ENCODE measurements at regions not wholly inside any gene's neighbourhood (a gene's known extent, or its start where the extent isn't known, plus 50 kb on each side); places are given as distances from the start of the nearest gene placed in this dataset.

GRCh38 chr2:142777742-142778141 lies 99.7 kb upstream of the KYNU start:
- Histone ChIP-seq H3K79me1 (ENCODE audit: low read depth, low read length) (no peaks in the 10 kb centered on the region), H3K27ac (ENCODE audit: low read depth, low read length) (no peak overlapping the region), H3K4me2 (ENCODE audit: insufficient read depth in 1 of 2, low read depth in 2 of 2, low read length in 2 of 2) (no peak overlapping the region), H3K9me3 (ENCODE audit: insufficient read depth in 2 of 2, low read depth in 1 of 2, low read length in 1 of 2) (no peaks in the 10 kb centered on the region), H2BK12ac (ENCODE audit: low read depth, low read length) (no peak overlapping the region), H2BK120ac (replicated peaks; ENCODE audit: low read depth, low read length) (no peak overlapping the region), H3K36me3 (ENCODE audit: control insufficient read depth in 2 of 4, insufficient read depth in 4 of 4, low read length in 3 of 4) (no peaks in the 10 kb centered on the region), H2AK5ac (ENCODE audit: low read depth, low read length) (no peak overlapping the region), H3K4me3 (ENCODE audit: extremely low read depth in 1 of 4, insufficient read depth in 2 of 4, low read depth in 3 of 4, low read length in 4 of 4) (no peak overlapping the region), H3K23me2 (ENCODE audit: low read depth, low read length) (no peaks in the 10 kb centered on the region), H3K14ac (ENCODE audit: insufficient read length) (no peak overlapping the region), H3K18ac (ENCODE audit: extremely low read depth, low read length) (no peak overlapping the region), H4K8ac (ENCODE audit: extremely low read depth, insufficient read depth, low read length) (no peak overlapping the region), H3K56ac (replicated peaks; ENCODE audit: insufficient read length, low read depth, low read length) (no peak overlapping the region), H3K79me2 (ENCODE audit: control insufficient read depth in 1 of 2, insufficient read depth in 2 of 2, low read length in 2 of 2) (no peaks in the 10 kb centered on the region), H3K4ac (replicated peaks; ENCODE audit: insufficient read length, low read depth, low read length) (peak overlapping the region; percentile 38), H2BK15ac (ENCODE audit: low read length) (no peak overlapping the region), H3K4me1 (replicated peaks in 1 of 4; ENCODE audit: control insufficient read depth in 3 of 4, insufficient read depth in 4 of 4, low read length in 3 of 4) (no peaks in the 10 kb centered on the region), H2AFZ (ENCODE audit: low read length) (0 out of 2 replicates have a peak overlapping the region, but pooled peaks have one; percentile 70), H3K23ac (ENCODE audit: insufficient read length) (no peak overlapping the region), H4K20me1 (replicated peaks in 1 of 2; ENCODE audit: control insufficient read depth in 1 of 2, insufficient read depth in 2 of 2, low read length in 2 of 2) (no peaks in the 10 kb centered on the region), H2BK20ac (ENCODE audit: low read length) (no peak overlapping the region), H4K91ac (replicated peaks; ENCODE audit: insufficient read length, low read length) (no peak overlapping the region), H3K9ac (replicated peaks in 1 of 4; ENCODE audit: extremely low read depth in 1 of 4, low read depth in 3 of 4, low read length in 3 of 4) (no peak overlapping the region), H4K5ac (ENCODE audit: insufficient read length, low read depth, low read length) (no peak overlapping the region), H2BK5ac (ENCODE audit: low read depth, low read length) (no peak overlapping the region), H3K27me3 (replicated peaks in 1 of 4; ENCODE audit: control insufficient read depth in 3 of 4, extremely low read depth in 1 of 4, insufficient read depth in 3 of 4, low read length in 3 of 4) (no peaks in the 10 kb centered on the region)
- no peak for DNase-seq (ENCODE audit: low read depth in 1 of 2, low spot score in 2 of 2)
- 96% methylated on average over 2 of the region's 2 CpGs; no CpG with 5 or more reads in 1 of the 2 experiments for WGBS, 2 experiments (ENCODE audit: extremely low coverage in 1 of 2, insufficient coverage in 1 of 2, insufficient read length in 1 of 2, insufficient replicate concordance in 2 of 2, low coverage in 1 of 2, low lambda C conversion rate in 2 of 2, missing lambda C conversion rate in 1 of 2)
- POLR2A ChIA-PET (ENCODE audit: partially characterized antibody): no interaction called here
- CTCF ChIA-PET (ENCODE audit: partially characterized antibody): interaction anchor here (0.6 to 2.0 kb wide), 2 partner anchors 20 to 385 kb away, joined by 3 to 6 read pairs; no protein-coding TSS in a partner anchor
- FAIRE-seq: no peak
- TF ChIP-seq HDAC2 (IDR thresholded peaks at IDR 0.05; ENCODE audit: borderline replicate concordance in 1 of 2, low read depth in 2 of 2, low read length in 2 of 2) (no peak), RXRA (IDR thresholded peaks at IDR 0.05; ENCODE audit: insufficient read depth, low read depth, low read length) (no peak), RBBP5 (IDR thresholded peaks at IDR 0.05; ENCODE audit: borderline replicate concordance, low read depth, low read length) (no peak), EP300 (IDR thresholded peaks at IDR 0.05; ENCODE audit: borderline replicate concordance in 1 of 2, low read depth in 2 of 2, low read length in 2 of 2) (no peak), SP2 (IDR thresholded peaks at IDR 0.05; ENCODE audit: low read length) (no peak)

Measured in H1 (cell line).